GM18870 (cell line): ENCODE measurements at regions not wholly inside any gene's neighbourhood (a gene's known extent, or its start where the extent isn't known, plus 50 kb on each side); places are given as distances from the start of the nearest gene placed in this dataset.
"Not testable (repeated sequence)": the region's sequence is repeated elsewhere in the genome, so short reads cannot be mapped to it uniquely, and the experiment has no call there.

Experiments
- ATAC-seq: cut with Tn5 transposase; IDR thresholded peaks from one replicate; pipeline ENCODE4 v1.9.1; 2021; ENCODE audit warnings: moderate library complexity; ENCODE audit not compliant: unreplicated experiment

- ATAC-seq = no peak
Measured at GRCh38 chr18:28768791-28769768, 592.1 kb upstream of the CDH2 start.

GRCh38 chr18:28767727-28768211 is 590.8 kb upstream of the CDH2 start:
- ATAC-seq = no peak

- no peak for ATAC-seq
Measured at GRCh38 chr18:28767201-28767600, 590.3 kb upstream of the CDH2 start.

GRCh38 chr18:28766721-28767120 is 589.8 kb upstream of the CDH2 start:
- ATAC-seq = no peak

- no peak for ATAC-seq
Measured at GRCh38 chr18:28766027-28766426, 589.1 kb upstream of the CDH2 start.

GRCh38 chr18:28760299-28760698 is 583.4 kb upstream of the CDH2 start:
- no peak for ATAC-seq

GRCh38 chr18:28757466-28758008 is 580.6 kb upstream of the CDH2 start:
- ATAC-seq = no peak

- no peak for ATAC-seq
Measured at GRCh38 chr18:28743115-28743514, 566.2 kb upstream of the CDH2 start.

- no peak for ATAC-seq
Measured at GRCh38 chr18:28740575-28740974, 563.6 kb upstream of the CDH2 start.

GRCh38 chr18:28736951-28737350 is 560.0 kb upstream of the CDH2 start:
- no peak for ATAC-seq

GRCh38 chr18:28736223-28736622 is 559.3 kb upstream of the CDH2 start:
- no peak for ATAC-seq

GRCh38 chr18:28735731-28736130 is 558.8 kb upstream of the CDH2 start:
- ATAC-seq = no peak

GRCh38 chr18:28729321-28729720 is 552.4 kb upstream of the CDH2 start:
- no peak for ATAC-seq

- no peak for ATAC-seq
Measured at GRCh38 chr18:28728891-28729290, 552.0 kb upstream of the CDH2 start.

- not testable (repeated sequence) for ATAC-seq
Measured at GRCh38 chr18:28727189-28727588, 550.3 kb upstream of the CDH2 start.

- ATAC-seq = no peak
Measured at GRCh38 chr18:28725876-28726275, 548.9 kb upstream of the CDH2 start.

- no peak for ATAC-seq
Measured at GRCh38 chr18:28723506-28723905, 546.6 kb upstream of the CDH2 start.

- no peak for ATAC-seq
Measured at GRCh38 chr18:28718696-28719095, 541.8 kb upstream of the CDH2 start.

- no peak for ATAC-seq
Measured at GRCh38 chr18:28716338-28716737, 539.4 kb upstream of the CDH2 start.

GRCh38 chr18:28715206-28715605 is 538.3 kb upstream of the CDH2 start:
- no peak for ATAC-seq

- no peak for ATAC-seq
Measured at GRCh38 chr18:28714498-28714897, 537.6 kb upstream of the CDH2 start.

- ATAC-seq = no peak
Measured at GRCh38 chr18:28712796-28713425, 536.0 kb upstream of the CDH2 start.
